MCF 10A (cell line): ENCODE measurements at regions not wholly inside any gene's neighbourhood (a gene's known extent, or its start where the extent isn't known, plus 50 kb on each side); places are given as distances from the start of the nearest gene placed in this dataset.

Experiments
- BruUV-seq: library from RNA; stranded (reverse); fragments of 400-500 nt; replicated peaks from 2 replicates; lab custom pipeline; 2021; lab: Mats Ljungman, UMichigan
- CTCF ChIA-PET: fragments of 300-600 bp; sonication (Branson Sonifier 250); formaldehyde crosslinking; extraction: SDS; loops from one replicate; lab custom pipeline; 2021; ENCODE audit warnings: antibody characterized with exemption, inconsistent platforms; lab: Yijun Ruan, JAX
- POLR2A ChIA-PET: fragments of 300-600, 350-650 bp; sonication (Branson Sonifier 250); formaldehyde crosslinking; extraction: SDS; loops from one replicate; lab custom pipeline; 2020; ENCODE audit warnings: antibody characterized with exemption, inconsistent platforms; lab: Yijun Ruan, JAX
- DNase-seq: peaks from one replicate; pipeline ENCODE4 v3.0.0-alpha.2; 2018; ENCODE audit not compliant: unreplicated experiment
- H3K27ac Mint-ChIP-seq: one replicate; pipeline ENCODE4 v1.8.0; 2022; ENCODE audit warnings: mild to moderate bottlenecking, low read depth, mixed read lengths; ENCODE audit not compliant: unreplicated experiment
- H3K27me3 Mint-ChIP-seq: one replicate; pipeline ENCODE4 v1.8.0; 2022; ENCODE audit warnings: mixed read lengths; ENCODE audit not compliant: insufficient read depth, unreplicated experiment
- H3K36me3 Mint-ChIP-seq: one replicate; pipeline ENCODE4 v1.8.0; 2022; ENCODE audit warnings: mild to moderate bottlenecking, moderate library complexity, mixed read lengths; ENCODE audit not compliant: insufficient read depth, unreplicated experiment
- H3K4me1 Mint-ChIP-seq: one replicate; pipeline ENCODE4 v1.8.0; 2022; ENCODE audit warnings: mixed read lengths; ENCODE audit not compliant: insufficient read depth, unreplicated experiment
- H3K4me3 Mint-ChIP-seq: one replicate; pipeline ENCODE4 v1.8.0; 2022; ENCODE audit warnings: mild to moderate bottlenecking, moderate library complexity, mixed read lengths; ENCODE audit not compliant: unreplicated experiment
- H3K9me3 Mint-ChIP-seq: one replicate; pipeline ENCODE4 v1.8.0; 2022; ENCODE audit warnings: mixed read lengths; ENCODE audit not compliant: unreplicated experiment
- intact Hi-C: fragments of 100-400 bp; cut with micrococcal nuclease; formaldehyde crosslinking; loops from 2 replicates; pipeline ENCODE4 v1.14.1; 2022
- TF ChIP-seq, protein P1 (sequence below): fragments of 200-600 bp; IDR thresholded peaks from one replicate; pipeline ENCODE4 v1.8.0; 2022; ENCODE audit warnings: antibody characterized with exemption, mild to moderate bottlenecking; ENCODE audit not compliant: unreplicated experiment

DNA sequence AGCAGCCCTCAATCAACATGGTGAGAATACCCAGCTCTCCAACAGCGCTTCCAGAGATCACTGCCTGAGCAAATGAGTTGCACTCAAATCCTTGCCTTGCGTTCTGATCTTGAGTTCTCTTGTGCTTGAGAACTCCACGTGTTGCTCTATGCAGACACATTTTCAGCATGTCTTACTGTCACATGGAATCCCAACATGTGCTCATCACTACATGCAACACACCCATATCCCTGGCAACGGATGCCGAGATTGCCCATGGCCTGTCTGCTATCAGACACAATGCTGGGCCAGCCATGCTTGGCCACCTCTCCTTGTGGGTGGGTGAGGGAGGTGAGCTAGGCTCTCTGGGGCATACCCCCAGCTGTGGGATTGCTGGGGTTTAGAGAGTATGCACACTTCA lies 91.9 kb upstream of the LDAH start:
- intact Hi-C loops, result no loop called here
- CTCF ChIA-PET, result interaction anchor here (1.0 to 4.1 kb wide), 3 partner anchors 43 to 133 kb away, joined by 4 to 26 read pairs (median 4); no protein-coding TSS in a partner anchor
- H3K27me3 Mint-ChIP-seq, result peaks cover 12% of the 10 kb centered on the region

DNA sequence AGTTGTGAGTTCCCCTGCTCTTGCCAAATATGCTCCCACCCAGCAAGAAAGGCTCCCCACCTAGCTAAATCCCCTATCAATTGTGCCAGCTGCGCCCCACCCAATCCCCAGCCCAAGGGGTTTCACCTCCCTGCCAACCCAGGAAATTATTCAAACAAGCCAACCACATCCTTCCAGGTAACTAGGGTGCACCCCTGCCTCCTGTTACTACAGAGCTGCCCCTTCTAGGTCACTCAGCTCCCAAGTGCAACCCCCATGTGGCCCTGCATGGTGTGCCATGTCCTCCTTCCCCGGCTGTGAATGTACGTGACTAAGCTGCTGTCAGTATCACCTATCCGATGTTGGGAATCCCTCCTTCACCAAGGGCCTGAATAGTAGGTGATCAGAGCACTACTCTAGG lies 91.2 kb upstream of the LDAH start:
- Mint-ChIP-seq H3K4me1 (peaks cover 33% of the 10 kb centered on the region), H3K27ac (no peak overlapping the region), H3K36me3 (no peaks in the 10 kb centered on the region), H3K27me3 (peaks cover 19% of the 10 kb centered on the region), H3K4me3 (no peak overlapping the region), H3K9me3 (peaks cover 6% of the 10 kb centered on the region)
- DNase-seq, result no peak
- BruUV-seq, result no TSS peak
- intact Hi-C loops, result no loop called here
- TF ChIP-seq, protein P1, sequence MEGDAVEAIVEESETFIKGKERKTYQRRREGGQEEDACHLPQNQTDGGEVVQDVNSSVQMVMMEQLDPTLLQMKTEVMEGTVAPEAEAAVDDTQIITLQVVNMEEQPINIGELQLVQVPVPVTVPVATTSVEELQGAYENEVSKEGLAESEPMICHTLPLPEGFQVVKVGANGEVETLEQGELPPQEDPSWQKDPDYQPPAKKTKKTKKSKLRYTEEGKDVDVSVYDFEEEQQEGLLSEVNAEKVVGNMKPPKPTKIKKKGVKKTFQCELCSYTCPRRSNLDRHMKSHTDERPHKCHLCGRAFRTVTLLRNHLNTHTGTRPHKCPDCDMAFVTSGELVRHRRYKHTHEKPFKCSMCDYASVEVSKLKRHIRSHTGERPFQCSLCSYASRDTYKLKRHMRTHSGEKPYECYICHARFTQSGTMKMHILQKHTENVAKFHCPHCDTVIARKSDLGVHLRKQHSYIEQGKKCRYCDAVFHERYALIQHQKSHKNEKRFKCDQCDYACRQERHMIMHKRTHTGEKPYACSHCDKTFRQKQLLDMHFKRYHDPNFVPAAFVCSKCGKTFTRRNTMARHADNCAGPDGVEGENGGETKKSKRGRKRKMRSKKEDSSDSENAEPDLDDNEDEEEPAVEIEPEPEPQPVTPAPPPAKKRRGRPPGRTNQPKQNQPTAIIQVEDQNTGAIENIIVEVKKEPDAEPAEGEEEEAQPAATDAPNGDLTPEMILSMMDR, result no peak
- ChIA-PET CTCF (interaction anchor here (0.6 to 4.1 kb wide), 3 partner anchors 47 to 1179 kb away, joined by 3 to 26 read pairs (median 4); no protein-coding TSS in a partner anchor), POLR2A (no interaction called here)

More for the DNA sequence above, 91.9 kb upstream of the LDAH start:
- Mint-ChIP-seq H3K36me3 (no peaks in the 10 kb centered on the region), H3K4me3 (no peak overlapping the region), H3K27ac (no peak overlapping the region), H3K9me3 (peaks cover 6% of the 10 kb centered on the region), H3K4me1 (peaks cover 33% of the 10 kb centered on the region)
- POLR2A ChIA-PET, result no interaction called here
- no peak for DNase-seq
- TF ChIP-seq, protein P1, result no peak
- BruUV-seq, result no TSS peak

DNA sequence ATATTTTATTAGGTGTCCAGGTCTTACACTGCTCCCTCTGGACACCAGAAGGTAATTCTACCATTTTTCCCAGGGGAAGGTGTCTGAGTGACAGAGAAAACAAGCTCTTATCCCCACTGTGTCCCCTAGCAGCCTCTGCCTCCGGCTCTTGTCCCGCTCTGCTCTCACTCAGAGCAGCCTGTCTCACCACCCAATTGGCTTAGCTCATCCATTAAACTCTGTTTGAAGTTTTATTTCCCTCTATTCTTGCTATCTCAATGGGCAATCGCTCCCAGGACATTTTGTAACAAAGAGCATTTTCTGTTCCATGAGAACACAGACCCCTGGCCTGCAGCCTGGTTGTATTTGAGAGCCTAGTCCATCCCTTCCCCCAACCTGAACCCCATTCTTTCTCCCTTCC lies 90.6 kb upstream of the LDAH start:
- Mint-ChIP-seq H3K36me3 (no peaks in the 10 kb centered on the region), H3K4me3 (no peak overlapping the region), H3K27me3 (peaks cover 25% of the 10 kb centered on the region), H3K9me3 (peaks cover 6% of the 10 kb centered on the region), H3K27ac (no peak overlapping the region), H3K4me1 (peaks cover 33% of the 10 kb centered on the region)
- POLR2A ChIA-PET, result interaction anchor here (0.6 kb wide), 1 partner anchor 452 kb away, joined by 4 read pairs; no protein-coding TSS in a partner anchor
- intact Hi-C loops, result no loop called here
- TF ChIP-seq, protein P1, result no peak
- BruUV-seq, result no TSS peak
- CTCF ChIA-PET, result interaction anchor here (0.6 to 1.7 kb wide), 5 partner anchors 111 to 518 kb away, joined by 3 to 7 read pairs (median 3); no protein-coding TSS in a partner anchor
- DNase-seq, result no peak

DNA sequence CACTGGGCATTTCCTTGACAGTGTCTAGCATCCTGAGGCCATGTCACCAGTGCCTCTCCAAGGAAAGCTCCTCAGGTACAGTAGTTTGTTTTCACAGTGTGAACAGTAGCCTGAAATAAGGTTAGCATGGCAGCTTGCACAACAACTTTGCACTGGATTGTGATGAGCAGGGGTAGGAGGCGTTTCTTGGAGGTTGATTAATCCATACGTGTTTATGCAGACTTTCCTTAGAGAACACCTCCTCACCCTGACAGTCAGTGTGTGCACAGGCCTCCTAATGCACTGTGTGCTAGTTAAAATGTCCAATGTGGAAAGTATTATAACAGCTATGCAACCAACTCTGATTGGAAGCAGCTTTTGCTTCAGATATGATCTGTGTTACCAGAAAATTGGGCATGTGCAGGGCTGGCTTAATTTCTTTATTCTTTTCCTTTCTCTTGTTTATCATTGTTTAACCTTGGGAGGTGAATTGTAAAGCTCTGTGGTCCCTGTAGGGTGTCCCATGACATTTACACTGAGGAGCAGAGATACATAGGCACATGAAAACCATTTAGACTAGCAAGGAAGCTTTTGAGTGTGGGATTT lies 77.2 kb upstream of the LDAH start:
- intact Hi-C loops, result no loop called here
- Mint-ChIP-seq H3K4me1 (no peaks in the 10 kb centered on the region), H3K27ac (no peak overlapping the region), H3K4me3 (no peak overlapping the region), H3K9me3 (no peaks in the 10 kb centered on the region), H3K36me3 (no peaks in the 10 kb centered on the region), H3K27me3 (peaks cover 67% of the 10 kb centered on the region)
- TF ChIP-seq, protein P1, result no peak
- no TSS peak for BruUV-seq
- ChIA-PET CTCF (no interaction called here), POLR2A (interaction anchor here (0.7 kb wide), 1 partner anchor 267 kb away, joined by 3 read pairs; no protein-coding TSS in a partner anchor)
- no peak for DNase-seq
